ENCODE measurements at regions not wholly inside any gene's neighbourhood (a gene's known extent, or its start where the extent isn't known, plus 50 kb on each side); places are given as distances from the start of the nearest gene placed in this dataset.

- Histone ChIP-seq H3K4me1 (replicated peaks in 1 of 4; ENCODE audit: control insufficient read depth in 3 of 4, insufficient read depth in 4 of 4, low read length in 3 of 4) (peaks cover 0 to 3% (median 0%) of the 10 kb centered on the region in 4 experiments; a peak in 2 of 7 replicates), H3K9ac (replicated peaks in 1 of 4; ENCODE audit: extremely low read depth in 1 of 4, low read depth in 3 of 4, low read length in 3 of 4) (no peak overlapping the region; a peak in 1 of 7 replicates), H3K4me3 (ENCODE audit: extremely low read depth in 1 of 4, insufficient read depth in 2 of 4, low read depth in 3 of 4, low read length in 4 of 4) (no peak overlapping the region), H4K20me1 (replicated peaks in 1 of 2; ENCODE audit: control insufficient read depth in 1 of 2, insufficient read depth in 2 of 2, low read length in 2 of 2) (no peaks in the 10 kb centered on the region), H3K27me3 (replicated peaks in 1 of 4; ENCODE audit: control insufficient read depth in 3 of 4, extremely low read depth in 1 of 4, insufficient read depth in 3 of 4, low read length in 3 of 4) (no peaks in the 10 kb centered on the region), H2AK5ac (ENCODE audit: low read depth, low read length) (no peak overlapping the region), H3K14ac (ENCODE audit: insufficient read length) (no peak overlapping the region), H2AFZ (ENCODE audit: low read length) (no peak overlapping the region), H2BK12ac (ENCODE audit: low read depth, low read length) (no peak overlapping the region), H3K36me3 (ENCODE audit: control insufficient read depth in 2 of 4, insufficient read depth in 4 of 4, low read length in 3 of 4) (no peaks in the 10 kb centered on the region), H3K79me1 (ENCODE audit: low read depth, low read length) (no peaks in the 10 kb centered on the region), H4K91ac (replicated peaks; ENCODE audit: insufficient read length, low read length) (no peak overlapping the region), H2BK15ac (ENCODE audit: low read length) (no peak overlapping the region), H2BK20ac (ENCODE audit: low read length) (no peak overlapping the region), H4K5ac (ENCODE audit: insufficient read length, low read depth, low read length) (no peak overlapping the region), H3K27ac (ENCODE audit: low read depth, low read length) (no peak overlapping the region), H3K56ac (replicated peaks; ENCODE audit: insufficient read length, low read depth, low read length) (no peak overlapping the region), H3K4me2 (ENCODE audit: insufficient read depth in 1 of 2, low read depth in 2 of 2, low read length in 2 of 2) (no peak overlapping the region), H3K23me2 (ENCODE audit: low read depth, low read length) (no peaks in the 10 kb centered on the region), H3K18ac (ENCODE audit: extremely low read depth, low read length) (no peak overlapping the region), H3K23ac (ENCODE audit: insufficient read length) (no peak overlapping the region), H2BK120ac (replicated peaks; ENCODE audit: low read depth, low read length) (no peak overlapping the region), H2BK5ac (ENCODE audit: low read depth, low read length) (no peak overlapping the region), H3K4ac (replicated peaks; ENCODE audit: insufficient read length, low read depth, low read length) (no peak overlapping the region), H4K8ac (ENCODE audit: extremely low read depth, insufficient read depth, low read length) (no peak overlapping the region), H3K9me3 (ENCODE audit: insufficient read depth in 2 of 2, low read depth in 1 of 2, low read length in 1 of 2) (no peaks in the 10 kb centered on the region), H3K79me2 (ENCODE audit: control insufficient read depth in 1 of 2, insufficient read depth in 2 of 2, low read length in 2 of 2) (no peaks in the 10 kb centered on the region)
- 84% methylated on average over 5 of the region's 5 CpGs; no CpG with 5 or more reads in 1 of the 2 experiments for WGBS, 2 experiments (ENCODE audit: extremely low coverage in 1 of 2, insufficient coverage in 1 of 2, insufficient read length in 1 of 2, insufficient replicate concordance in 2 of 2, low coverage in 1 of 2, low lambda C conversion rate in 2 of 2, missing lambda C conversion rate in 1 of 2)
- CTCF ChIA-PET (ENCODE audit: partially characterized antibody) = interaction anchor here (0.7 kb wide), 1 partner anchor 10 kb away, joined by 3 read pairs; no protein-coding TSS in a partner anchor
- POLR2A ChIA-PET (ENCODE audit: partially characterized antibody) = no interaction called here
- DNase-seq (ENCODE audit: low read depth in 1 of 2, low spot score in 2 of 2) = no peak
- no peak for FAIRE-seq
- TF ChIP-seq JUN (IDR thresholded peaks at IDR 0.05; ENCODE audit: low read depth, low read length) = no peak
- TF ChIP-seq POLR2A (IDR thresholded peaks at IDR 0.05; ENCODE audit: control extremely low read depth in 1 of 2, low read depth in 2 of 2, low read length in 2 of 2) = no peak
- TF ChIP-seq SAP30 (IDR thresholded peaks at IDR 0.05; ENCODE audit: insufficient read depth, insufficient replicate concordance, low read length) = no peak
- no peak for TF ChIP-seq MAX (IDR thresholded peaks at IDR 0.05)
- TF ChIP-seq RXRA (IDR thresholded peaks at IDR 0.05; ENCODE audit: insufficient read depth, low read depth, low read length) = no peak
- no peak for TF ChIP-seq CBX8 (IDR thresholded peaks at IDR 0.05; ENCODE audit: borderline replicate concordance, low read depth, low read length)
- TF ChIP-seq KDM5A (IDR thresholded peaks at IDR 0.05; ENCODE audit: low read length) = no peak
- TF ChIP-seq SIX5 (IDR thresholded peaks at IDR 0.05; ENCODE audit: low read depth, low read length) = no peak
- no peak for TF ChIP-seq POLR2AphosphoS5 (IDR thresholded peaks at IDR 0.05; ENCODE audit: low read depth, low read length)
- no peak for TF ChIP-seq BRCA1 (IDR thresholded peaks at IDR 0.05; ENCODE audit: low read depth, low read length)
- TF ChIP-seq EZH2 (IDR thresholded peaks at IDR 0.05; ENCODE audit: low read depth, low read length, severe bottlenecking) = no peak
- TF ChIP-seq JUND (IDR thresholded peaks at IDR 0.05; ENCODE audit: low read length) = no peak
- no peak for TF ChIP-seq GABPA (IDR thresholded peaks at IDR 0.05; ENCODE audit: borderline replicate concordance, insufficient read depth, low read length)
- TF ChIP-seq RNF2 (IDR thresholded peaks at IDR 0.05; ENCODE audit: borderline replicate concordance, low read depth, low read length, missing control alignments, poor library complexity, severe bottlenecking) = no peak
- TF ChIP-seq KDM4A (IDR thresholded peaks at IDR 0.05; ENCODE audit: low read depth, low read length, severe bottlenecking) = no peak
Measured at GRCh38 chr6:133749427-133749826, 139.5 kb upstream of the TCF21 start.

Data from H1 (cell line).